ENCODE measurements at regions not wholly inside any gene's neighbourhood (a gene's known extent, or its start where the extent isn't known, plus 50 kb on each side); places are given as distances from the start of the nearest gene placed in this dataset.

DNA sequence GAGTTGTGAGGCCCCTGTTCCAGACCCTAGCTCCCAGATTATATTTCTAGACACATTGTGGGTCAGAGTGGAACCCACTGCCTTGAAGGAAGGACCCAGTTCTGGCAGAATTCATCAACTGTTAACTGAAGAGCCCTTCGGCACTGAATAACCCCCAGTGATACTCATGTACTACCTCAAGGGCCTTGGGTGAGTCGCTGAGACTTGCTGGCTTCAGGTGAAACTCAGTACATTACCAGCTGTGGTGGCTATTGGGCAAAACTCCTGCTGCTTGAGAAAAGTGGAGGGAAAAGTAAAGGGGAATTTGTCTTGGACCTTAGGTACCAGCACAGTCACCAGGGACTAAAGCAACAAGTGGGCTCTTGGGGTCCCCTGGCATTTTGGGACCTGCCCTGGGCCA, 394.9 kb upstream of the EPHA3 start:
- TF ChIP-seq, protein P1, sequence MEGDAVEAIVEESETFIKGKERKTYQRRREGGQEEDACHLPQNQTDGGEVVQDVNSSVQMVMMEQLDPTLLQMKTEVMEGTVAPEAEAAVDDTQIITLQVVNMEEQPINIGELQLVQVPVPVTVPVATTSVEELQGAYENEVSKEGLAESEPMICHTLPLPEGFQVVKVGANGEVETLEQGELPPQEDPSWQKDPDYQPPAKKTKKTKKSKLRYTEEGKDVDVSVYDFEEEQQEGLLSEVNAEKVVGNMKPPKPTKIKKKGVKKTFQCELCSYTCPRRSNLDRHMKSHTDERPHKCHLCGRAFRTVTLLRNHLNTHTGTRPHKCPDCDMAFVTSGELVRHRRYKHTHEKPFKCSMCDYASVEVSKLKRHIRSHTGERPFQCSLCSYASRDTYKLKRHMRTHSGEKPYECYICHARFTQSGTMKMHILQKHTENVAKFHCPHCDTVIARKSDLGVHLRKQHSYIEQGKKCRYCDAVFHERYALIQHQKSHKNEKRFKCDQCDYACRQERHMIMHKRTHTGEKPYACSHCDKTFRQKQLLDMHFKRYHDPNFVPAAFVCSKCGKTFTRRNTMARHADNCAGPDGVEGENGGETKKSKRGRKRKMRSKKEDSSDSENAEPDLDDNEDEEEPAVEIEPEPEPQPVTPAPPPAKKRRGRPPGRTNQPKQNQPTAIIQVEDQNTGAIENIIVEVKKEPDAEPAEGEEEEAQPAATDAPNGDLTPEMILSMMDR (IDR thresholded peaks at IDR 0.05) = no peak
- no peak for TF ChIP-seq POLR2A (IDR thresholded peaks at IDR 0.05)

Measured in prostate gland (tissue), 2 donors.